SJCRH30 (cell line): ENCODE measurements at regions not wholly inside any gene's neighbourhood (a gene's known extent, or its start where the extent isn't known, plus 50 kb on each side); places are given as distances from the start of the nearest gene placed in this dataset.

Source experiments
- DNase-seq, 2 experiments: peaks; one replicate each; pipeline ENCODE4 v3.0.0-alpha.2; 2015 to 2020
- H3K27ac ChIP-seq: fragments of 250-450 bp; sonication (Bioruptor Pico); 2 replicates; pipeline ENCODE4 v1.5.1; 2020; ENCODE audit warnings: mild to moderate bottlenecking, moderate library complexity
- H3K27me3 ChIP-seq: fragments of 250-450 bp; sonication (Bioruptor Pico); 2 replicates; pipeline ENCODE4 v1.5.1; 2020; ENCODE audit warnings: mild to moderate bottlenecking, moderate library complexity
- H3K36me3 ChIP-seq: fragments of 250-450 bp; sonication (Bioruptor Pico); 2 replicates; pipeline ENCODE4 v1.5.1; 2020; ENCODE audit warnings: mild to moderate bottlenecking, moderate library complexity
- H3K4me1 ChIP-seq: fragments of 250-450 bp; sonication (Bioruptor Pico); 2 replicates; pipeline ENCODE4 v1.5.1; 2020; ENCODE audit warnings: mild to moderate bottlenecking, moderate library complexity
- H3K4me3 ChIP-seq: fragments of 250-450 bp; sonication (Bioruptor Pico); 2 replicates; pipeline ENCODE4 v1.5.1; 2020; ENCODE audit warnings: mild to moderate bottlenecking, moderate library complexity
- H3K9me3 ChIP-seq: fragments of 250-450 bp; sonication (Bioruptor Pico); replicated peaks from 2 replicates; pipeline ENCODE4 v1.5.1; 2020; ENCODE audit warnings: mild to moderate bottlenecking, moderate library complexity

DNA sequence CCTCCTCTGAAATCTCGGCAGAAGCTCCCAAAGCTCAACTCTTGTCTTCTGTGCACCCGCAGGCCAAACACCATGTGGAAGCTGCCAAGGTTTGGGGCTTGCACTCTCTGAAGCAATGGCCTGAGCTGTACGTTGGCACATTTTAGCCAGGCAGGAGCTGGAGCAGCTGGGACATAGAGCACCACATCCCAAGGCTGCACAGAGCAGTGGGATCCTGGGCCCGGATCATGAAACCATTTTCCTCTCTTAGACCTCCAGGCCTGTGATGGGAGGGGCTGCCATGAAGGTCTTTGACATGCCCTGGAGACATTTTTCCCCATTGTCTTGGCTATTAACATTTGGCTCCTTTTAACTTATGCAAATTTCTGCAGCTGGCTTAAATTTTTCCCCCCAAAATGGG lies 567.1 kb upstream of the ZNF608 start:
- Histone ChIP-seq H3K4me1 (peaks cover 15% of the 10 kb centered on the region), H3K27ac (no peak overlapping the region), H3K36me3 (no peaks in the 10 kb centered on the region), H3K27me3 (no peaks in the 10 kb centered on the region), H3K9me3 (no peaks in the 10 kb centered on the region), H3K4me3 (no peak overlapping the region)
- DNase-seq, result no peak

DNA sequence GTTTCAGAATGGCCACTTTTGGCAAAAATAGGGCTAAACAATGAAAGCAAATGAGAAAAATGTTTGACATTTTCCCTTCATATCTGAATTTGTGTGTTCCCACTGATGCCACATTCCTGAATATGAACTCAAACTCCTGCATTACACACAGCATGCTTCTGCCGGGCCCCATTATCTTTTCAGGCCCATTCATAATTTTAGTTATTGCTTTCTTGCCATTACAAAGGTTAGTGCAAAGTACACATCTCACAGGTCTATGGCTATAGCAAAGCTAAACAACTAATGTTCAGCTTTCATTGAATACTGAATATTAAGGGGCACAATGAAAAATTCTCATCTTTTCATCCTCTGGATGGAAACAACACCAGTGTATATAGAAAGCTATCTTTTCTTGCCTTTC lies 568.9 kb upstream of the ZNF608 start:
- Histone ChIP-seq H3K4me1 (peaks cover 15% of the 10 kb centered on the region), H3K36me3 (no peaks in the 10 kb centered on the region), H3K4me3 (no peak overlapping the region), H3K27ac (no peak overlapping the region), H3K9me3 (no peaks in the 10 kb centered on the region), H3K27me3 (no peaks in the 10 kb centered on the region)
- no peak for DNase-seq

DNA sequence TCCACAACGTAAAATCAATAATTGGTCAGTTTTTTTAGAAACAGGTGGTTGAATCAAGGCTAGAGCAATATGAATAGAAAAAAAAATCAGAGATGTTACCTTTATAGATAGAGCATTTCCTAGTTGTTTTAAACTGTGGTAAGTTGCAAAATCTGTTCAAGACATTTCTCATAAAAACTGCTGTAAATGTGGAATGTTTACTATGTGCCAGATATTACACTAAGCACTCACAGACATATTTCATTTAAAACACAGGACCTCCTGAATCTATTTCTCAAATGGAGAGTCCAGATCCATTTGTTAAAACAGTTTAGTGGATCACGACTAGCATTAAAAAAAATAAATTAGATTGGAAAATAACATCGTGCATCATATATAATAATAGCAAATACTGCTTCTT lies 570.0 kb upstream of the ZNF608 start:
- H3K27ac ChIP-seq, result no peak overlapping the region
- H3K27me3 ChIP-seq, result no peaks in the 10 kb centered on the region
- no peak for DNase-seq
- no peaks in the 10 kb centered on the region for H3K36me3 ChIP-seq
- no peak overlapping the region for H3K4me3 ChIP-seq
- H3K4me1 ChIP-seq, result peaks cover 15% of the 10 kb centered on the region
- no peaks in the 10 kb centered on the region for H3K9me3 ChIP-seq

DNA sequence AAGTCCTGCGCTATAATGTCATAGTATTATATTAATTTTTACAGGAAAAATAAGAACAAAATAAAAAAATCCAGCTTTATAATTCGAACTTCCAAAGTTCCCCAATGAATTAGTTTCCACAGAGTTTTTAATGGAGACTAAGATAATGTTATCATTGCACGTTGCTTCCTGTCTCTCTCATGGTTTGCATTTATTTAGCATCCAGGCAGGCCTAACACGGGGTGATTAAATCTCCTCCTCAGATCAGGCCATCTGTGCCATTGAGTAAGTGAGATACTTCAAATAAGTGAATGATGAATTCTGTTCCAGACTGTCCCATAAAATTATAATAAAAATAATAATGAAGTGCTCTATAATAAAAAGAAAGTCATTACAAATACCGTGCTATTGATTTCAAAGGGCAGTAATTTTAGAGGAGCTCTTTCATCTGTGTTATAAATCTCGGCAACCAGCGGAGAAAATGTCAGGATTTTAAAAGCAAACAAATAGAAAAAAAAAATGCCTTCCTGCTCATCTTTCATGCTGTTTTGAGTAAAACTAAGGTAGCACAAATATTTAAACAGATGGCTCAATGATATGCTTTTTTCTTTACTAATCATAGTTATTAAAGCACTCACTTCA lies 570.6 kb upstream of the ZNF608 start:
- H3K4me3 ChIP-seq, result peak overlapping the region; percentile 41
- peak in 1 of 2 experiments; percentile 51 for DNase-seq
- H3K27me3 ChIP-seq, result no peaks in the 10 kb centered on the region
- no peaks in the 10 kb centered on the region for H3K36me3 ChIP-seq
- peaks cover 15% of the 10 kb centered on the region for H3K4me1 ChIP-seq
- H3K9me3 ChIP-seq, result no peaks in the 10 kb centered on the region
- H3K27ac ChIP-seq, result peak overlapping the region; percentile 52

DNA sequence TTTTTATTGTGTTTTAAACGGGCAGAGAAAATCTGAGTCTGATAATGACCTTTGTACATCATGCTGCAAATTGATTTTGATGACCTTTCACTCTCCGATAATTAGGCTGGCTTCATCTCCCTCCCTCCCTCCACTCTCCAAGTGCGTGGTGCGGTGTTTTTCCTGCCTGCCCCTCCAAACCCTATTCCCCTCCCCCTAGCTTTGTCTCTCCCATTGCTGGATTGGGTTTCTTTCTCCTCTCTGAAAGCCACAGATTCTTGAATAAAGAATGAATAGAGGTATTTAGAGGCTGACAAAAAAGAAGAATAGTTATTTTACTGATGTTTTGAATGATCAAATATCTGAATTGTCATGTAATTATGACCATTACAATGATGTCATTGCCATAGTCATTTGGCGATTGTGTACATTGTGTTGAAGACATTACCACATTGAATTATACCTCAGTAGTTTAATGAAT lies 571.1 kb upstream of the ZNF608 start:
- Histone ChIP-seq H3K9me3 (no peaks in the 10 kb centered on the region), H3K4me1 (peaks cover 15% of the 10 kb centered on the region), H3K27ac (peak overlapping the region; percentile 52), H3K36me3 (no peaks in the 10 kb centered on the region), H3K27me3 (no peaks in the 10 kb centered on the region), H3K4me3 (peak overlapping the region; percentile 41)
- peak; percentile 67 to 76 for DNase-seq

DNA sequence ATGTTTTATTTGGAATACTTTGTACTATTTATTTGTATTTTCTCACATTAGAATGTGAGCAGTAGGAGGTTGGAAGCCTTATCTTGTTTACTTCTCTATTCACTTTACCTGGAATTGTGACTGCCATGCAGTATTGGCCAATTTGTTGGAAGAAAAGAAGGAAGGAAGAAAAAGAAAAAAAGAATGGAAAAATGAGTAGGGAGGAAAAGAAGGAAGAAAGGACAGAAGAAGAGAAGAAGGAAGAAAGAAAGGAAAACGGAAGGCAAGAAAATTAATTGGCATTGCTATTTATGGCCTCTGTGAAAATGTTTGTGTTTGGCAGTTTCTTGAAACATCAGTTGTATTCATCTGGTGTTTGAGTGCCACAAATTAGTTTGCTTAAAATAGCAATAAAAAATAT lies 575.2 kb upstream of the ZNF608 start:
- H3K36me3 ChIP-seq, result no peaks in the 10 kb centered on the region
- no peaks in the 10 kb centered on the region for H3K9me3 ChIP-seq
- H3K4me3 ChIP-seq, result no peak overlapping the region
- H3K4me1 ChIP-seq, result peaks cover 33% of the 10 kb centered on the region
- DNase-seq, result no peak
- H3K27ac ChIP-seq, result no peak overlapping the region
- H3K27me3 ChIP-seq, result no peaks in the 10 kb centered on the region

DNA sequence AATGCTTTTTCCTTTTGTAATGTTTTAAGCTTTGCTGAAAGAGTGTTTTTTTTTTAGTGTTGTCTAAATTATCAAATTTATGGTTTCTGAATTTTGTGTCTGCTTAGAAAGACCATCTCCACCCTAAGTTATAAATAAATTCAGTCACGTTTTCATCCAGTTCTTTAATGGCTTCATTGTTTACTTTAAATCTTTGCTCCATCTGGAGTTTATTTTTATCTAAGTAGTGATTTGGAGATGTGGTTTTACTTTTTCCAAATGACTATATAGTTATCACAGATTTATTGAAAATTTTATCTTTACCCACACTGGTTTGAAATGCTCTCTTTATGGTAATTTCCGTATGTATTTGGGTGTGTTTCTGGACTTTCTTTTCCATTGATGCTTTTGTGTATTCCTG lies 577.2 kb upstream of the ZNF608 start:
- Histone ChIP-seq H3K27ac (no peak overlapping the region), H3K27me3 (no peaks in the 10 kb centered on the region), H3K4me1 (peaks cover 21% of the 10 kb centered on the region), H3K9me3 (no peaks in the 10 kb centered on the region), H3K36me3 (no peaks in the 10 kb centered on the region), H3K4me3 (no peak overlapping the region)
- DNase-seq, result no peak

DNA sequence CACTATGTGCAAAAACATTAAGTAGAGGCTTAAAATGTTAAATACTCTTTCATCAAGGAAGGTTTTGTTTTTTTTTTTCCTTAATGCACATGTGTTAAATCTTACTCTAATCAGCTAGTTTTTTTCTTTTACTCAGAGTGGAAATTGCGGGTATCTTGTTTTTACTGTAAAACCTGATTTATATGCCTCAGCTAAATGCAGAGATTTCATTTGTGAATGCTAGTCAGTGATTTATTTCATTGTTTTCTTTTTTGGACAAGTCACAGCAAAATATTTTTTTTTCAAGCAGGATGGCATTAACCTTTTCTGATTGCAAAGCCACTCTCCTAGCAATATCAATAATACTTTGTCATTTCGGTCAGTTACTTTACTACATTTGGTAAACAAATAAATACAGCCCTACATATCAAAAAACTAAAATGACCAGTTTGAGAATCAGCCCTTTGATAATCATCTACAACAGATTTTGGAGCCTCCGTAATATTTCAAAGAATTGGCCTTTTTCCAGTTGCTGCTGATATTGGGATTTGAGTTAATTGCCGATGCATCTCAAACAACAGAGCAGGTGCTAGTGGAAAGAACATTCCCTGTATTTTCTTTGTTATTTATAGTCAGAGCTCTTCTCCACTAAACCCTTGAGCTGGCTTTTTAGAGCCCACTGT lies 579.2 kb upstream of the ZNF608 start:
- no peak overlapping the region for H3K4me3 ChIP-seq
- no peaks in the 10 kb centered on the region for H3K9me3 ChIP-seq
- H3K4me1 ChIP-seq, result peaks cover 21% of the 10 kb centered on the region
- H3K36me3 ChIP-seq, result no peaks in the 10 kb centered on the region
- DNase-seq, result no peak
- no peaks in the 10 kb centered on the region for H3K27me3 ChIP-seq
- no peak overlapping the region for H3K27ac ChIP-seq

DNA sequence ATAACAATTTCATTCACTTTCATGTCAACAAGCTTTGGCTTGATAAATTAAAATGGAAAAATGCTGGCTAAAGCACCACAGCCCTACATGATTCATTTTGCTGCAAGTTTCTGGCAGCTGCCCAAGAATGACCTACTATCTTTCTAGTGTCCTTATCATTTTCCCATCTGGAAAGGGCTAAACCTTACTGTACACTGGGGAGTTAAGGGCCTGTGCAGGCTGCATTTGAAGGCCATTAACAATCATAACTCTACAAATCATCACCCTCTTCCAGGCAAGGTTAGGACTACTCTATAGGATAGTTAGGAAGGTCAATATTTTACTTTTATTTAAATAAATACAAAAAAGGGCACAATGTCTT lies 579.7 kb upstream of the ZNF608 start:
- Histone ChIP-seq H3K9me3 (no peaks in the 10 kb centered on the region), H3K4me1 (peaks cover 21% of the 10 kb centered on the region), H3K36me3 (no peaks in the 10 kb centered on the region), H3K4me3 (no peak overlapping the region), H3K27ac (no peak overlapping the region), H3K27me3 (no peaks in the 10 kb centered on the region)
- peak; percentile 89 to 95 for DNase-seq

DNA sequence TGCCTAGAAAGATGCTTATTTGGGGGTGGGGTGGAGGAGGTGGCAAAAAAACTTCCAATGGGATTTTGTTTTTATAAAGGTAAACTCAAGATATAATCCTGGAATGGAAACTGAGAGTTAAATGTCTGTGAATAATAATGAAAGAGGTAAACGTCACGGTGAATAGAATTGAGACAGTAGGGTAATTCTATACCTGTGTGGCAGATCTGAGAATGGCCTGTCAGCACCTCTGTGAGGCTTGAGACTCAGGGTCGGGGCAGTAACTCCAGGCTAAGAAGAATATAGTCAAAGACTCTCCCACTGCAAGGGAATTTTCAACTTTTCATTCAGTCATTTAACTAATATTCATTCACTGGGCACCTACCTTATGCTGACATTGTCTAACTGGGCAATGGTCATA lies 581.2 kb upstream of the ZNF608 start:
- Histone ChIP-seq H3K4me1 (peaks cover 21% of the 10 kb centered on the region), H3K27me3 (no peaks in the 10 kb centered on the region)

DNA sequence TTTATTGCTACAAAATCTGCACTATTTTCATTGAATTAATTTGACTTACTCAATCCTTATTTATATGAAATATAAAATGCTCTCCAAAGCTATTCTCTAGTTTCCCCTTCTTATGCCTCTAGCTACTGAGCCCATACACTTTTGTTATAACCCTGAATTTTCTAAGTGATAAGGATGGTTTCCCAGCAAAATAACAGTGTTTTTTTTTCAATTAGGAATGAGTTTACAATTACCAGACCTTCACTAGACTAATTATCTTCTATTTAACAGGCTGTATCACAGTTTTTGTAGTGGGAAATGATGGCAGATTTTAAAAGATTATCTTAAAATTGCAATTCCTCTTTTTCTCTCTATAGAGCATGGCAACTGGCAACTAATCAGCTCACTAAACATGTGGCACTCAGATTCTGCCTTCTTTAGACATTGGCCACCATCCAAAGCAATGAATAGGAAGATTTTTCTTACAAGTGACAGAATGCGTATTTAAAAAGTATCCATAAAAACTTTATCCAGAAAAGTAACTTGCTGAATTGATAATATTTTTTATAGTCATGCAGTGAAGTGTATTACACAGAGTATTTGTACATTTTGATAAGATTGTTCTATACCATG lies 585.7 kb upstream of the ZNF608 start:
- DNase-seq, result no peak
- Histone ChIP-seq H3K4me3 (no peak overlapping the region), H3K4me1 (0 out of 2 replicates have a peak, but pooled peaks cover 3% of the 10 kb centered on the region), H3K9me3 (no peaks in the 10 kb centered on the region), H3K27me3 (no peaks in the 10 kb centered on the region), H3K27ac (no peak overlapping the region), H3K36me3 (no peaks in the 10 kb centered on the region)

More for the DNA sequence above, 581.2 kb upstream of the ZNF608 start:
- DNase-seq, result no peak
- H3K27ac ChIP-seq, result no peak overlapping the region
- no peak overlapping the region for H3K4me3 ChIP-seq
- no peaks in the 10 kb centered on the region for H3K9me3 ChIP-seq
- H3K36me3 ChIP-seq, result no peaks in the 10 kb centered on the region

DNA sequence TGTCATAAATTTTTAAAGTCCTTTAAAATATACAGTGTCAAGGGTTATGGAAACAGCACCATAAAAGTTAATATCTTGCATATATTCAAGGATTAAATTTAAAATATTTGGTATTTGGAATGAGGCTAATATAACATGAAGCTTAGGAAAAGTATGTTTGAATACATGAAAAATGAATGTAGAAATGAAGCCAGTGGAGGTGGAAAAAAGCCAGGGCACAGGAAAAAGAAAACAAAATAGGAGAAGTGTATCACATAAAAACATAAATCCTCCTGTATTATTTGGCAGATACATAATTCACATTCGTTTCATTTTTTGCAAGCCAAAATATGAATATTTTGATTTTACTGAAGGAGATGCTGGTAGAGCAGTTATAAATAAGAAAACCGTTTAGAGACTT lies 587.0 kb upstream of the ZNF608 start:
- DNase-seq, result no peak
- no peaks in the 10 kb centered on the region for H3K4me1 ChIP-seq
- no peaks in the 10 kb centered on the region for H3K27me3 ChIP-seq
- no peaks in the 10 kb centered on the region for H3K9me3 ChIP-seq
- no peaks in the 10 kb centered on the region for H3K36me3 ChIP-seq
- H3K4me3 ChIP-seq, result no peak overlapping the region
- no peak overlapping the region for H3K27ac ChIP-seq

DNA sequence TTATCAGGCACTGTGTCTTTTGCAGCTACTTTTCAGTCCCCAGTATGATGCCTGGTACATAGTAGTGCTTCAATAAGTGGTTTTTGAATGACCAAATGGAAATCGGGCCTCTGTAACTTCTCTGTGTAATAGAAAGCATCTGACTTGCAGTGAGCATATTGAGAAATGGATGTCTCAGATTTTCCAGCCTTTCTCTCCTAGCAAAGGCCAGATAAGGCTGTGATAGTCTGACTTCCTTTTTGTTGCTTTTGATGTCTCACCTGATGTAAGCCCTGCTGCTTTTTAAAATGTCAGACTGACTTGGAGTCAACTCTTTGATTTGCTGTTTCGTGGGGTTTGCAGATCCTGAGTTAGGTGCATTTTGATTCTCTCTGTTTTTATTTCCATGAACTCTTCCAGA lies 590.0 kb upstream of the ZNF608 start:
- no peak for DNase-seq
- no peaks in the 10 kb centered on the region; the same call in 1 of the 2 replicates for H3K36me3 ChIP-seq
- no peak overlapping the region for H3K27ac ChIP-seq
- H3K27me3 ChIP-seq, result no peaks in the 10 kb centered on the region
- no peaks in the 10 kb centered on the region for H3K9me3 ChIP-seq
- no peaks in the 10 kb centered on the region for H3K4me1 ChIP-seq
- H3K4me3 ChIP-seq, result no peak overlapping the region

DNA sequence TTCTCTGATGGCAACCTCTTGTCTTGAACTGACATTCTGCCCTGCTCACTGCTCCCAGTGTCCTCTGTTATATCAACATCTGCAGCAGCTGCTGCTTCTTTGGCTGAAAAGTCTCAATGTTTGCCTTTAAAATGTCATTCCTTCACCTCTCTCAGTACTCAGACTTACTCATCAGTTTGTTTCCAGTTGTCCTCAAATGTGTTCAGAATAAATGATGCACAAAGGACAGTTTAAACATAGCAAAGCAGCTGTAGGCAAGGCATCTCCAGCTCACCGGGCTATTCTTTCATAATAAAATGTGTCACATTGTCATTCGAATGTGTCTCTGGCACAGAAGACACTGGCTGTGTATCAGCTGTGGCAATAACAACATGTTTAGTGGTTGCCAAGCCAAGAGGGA lies 590.9 kb upstream of the ZNF608 start:
- H3K27me3 ChIP-seq, result no peaks in the 10 kb centered on the region
- H3K4me3 ChIP-seq, result no peak overlapping the region
- DNase-seq, result no peak
- H3K4me1 ChIP-seq, result no peaks in the 10 kb centered on the region
- H3K36me3 ChIP-seq, result no peaks in the 10 kb centered on the region; the same call in 1 of the 2 replicates
- H3K9me3 ChIP-seq, result no peaks in the 10 kb centered on the region
- no peak overlapping the region for H3K27ac ChIP-seq

DNA sequence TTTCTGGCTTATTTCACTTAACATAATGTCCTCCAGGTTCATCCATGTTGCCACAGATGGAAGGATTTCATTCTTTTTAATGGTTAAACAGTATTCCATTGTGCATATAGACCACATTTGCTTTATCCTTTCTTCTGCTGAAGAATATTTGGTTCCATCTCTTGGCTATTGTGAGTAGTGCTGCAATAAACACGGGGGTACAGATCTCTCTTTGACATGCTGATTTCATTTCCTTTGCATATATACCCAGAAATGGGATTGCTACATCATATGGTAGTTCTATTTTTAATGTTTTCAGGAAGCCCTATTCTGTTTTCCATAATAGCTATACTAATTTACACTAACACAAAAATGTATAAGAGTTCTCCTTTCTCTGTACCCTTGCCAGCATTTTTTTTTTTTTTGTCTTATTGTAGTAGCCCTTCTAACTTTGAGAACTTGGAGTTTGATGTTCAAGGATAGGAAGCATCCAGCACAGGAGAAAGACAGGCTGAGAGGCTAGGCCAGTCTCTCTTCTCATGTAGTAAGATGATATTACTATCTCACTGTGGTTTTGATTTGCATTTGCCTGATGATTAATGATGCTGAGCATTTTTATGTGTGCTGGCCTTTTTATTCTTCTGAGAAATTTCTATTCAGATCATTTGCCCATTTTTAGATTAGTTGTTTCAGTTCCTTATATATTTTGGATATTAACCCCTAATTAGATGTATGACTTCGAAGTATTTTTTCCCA lies 592.2 kb upstream of the ZNF608 start:
- Histone ChIP-seq H3K4me1 (no peaks in the 10 kb centered on the region), H3K9me3 (no peaks in the 10 kb centered on the region), H3K27ac (no peak overlapping the region), H3K36me3 (no peaks in the 10 kb centered on the region; the same call in 1 of the 2 replicates), H3K4me3 (no peak overlapping the region), H3K27me3 (no peaks in the 10 kb centered on the region)
- DNase-seq, result no peak
